Sigmoid colon (tissue), 6 donors: ENCODE measurements at regions not wholly inside any gene's neighbourhood (a gene's known extent, or its start where the extent isn't known, plus 50 kb on each side); places are given as distances from the start of the nearest gene placed in this dataset.
"Not testable (repeated sequence)": the region's sequence is repeated elsewhere in the genome, so short reads cannot be mapped to it uniquely, and the experiment has no call there.

Experiments used
- DNase-seq: peaks from one replicate; pipeline ENCODE4 v3.0.0-alpha.2; 2019
- H3K27ac ChIP-seq, 4 donors: fragments of 200-600 bp; sonication (generic); one replicate each; pipeline ENCODE4 v1.5.1; 2016 to 2019; ENCODE audit warnings: mild to moderate bottlenecking in 1 of 4
- H3K27me3 ChIP-seq, 3 donors: fragments of 200-600 bp; sonication (generic); one replicate each; pipeline ENCODE4 v1.5.1; 2019; ENCODE audit warnings: mild to moderate bottlenecking in 1 of 3
- H3K36me3 ChIP-seq, 4 donors: fragments of 200-600 bp; sonication (generic); one replicate each; pipeline ENCODE4 v1.5.1; 2016 to 2019
- H3K4me1 ChIP-seq, 4 donors: fragments of 200-600 bp; sonication (generic); one replicate each; pipeline ENCODE4 v1.5.1; 2017 to 2019
- H3K4me3 ChIP-seq, 4 donors: fragments of 200-600 bp; sonication (generic); one replicate each; pipeline ENCODE4 v1.5.1; 2017 to 2019; ENCODE audit warnings: mild to moderate bottlenecking in 2 of 4, moderate library complexity in 1 of 4
- H3K9me3 ChIP-seq, 4 donors: fragments of 200-600 bp in 3 of 4; sonication (generic) in 3 of 4; one replicate each; pipeline versions ENCODE4 v1.5.1 to v1.6.1; 2013 to 2019
- EP300 ChIP-seq, 4 donors: sonication (generic); formaldehyde crosslinking; IDR thresholded peaks; one replicate each; pipeline ENCODE4 v1.6.1; 2017; ENCODE audit warnings: antibody characterized with exemption in 4 of 4
- POLR2A ChIP-seq, 2 donors: fragments of 450-650 bp; IDR thresholded peaks; one replicate each; pipeline ENCODE4 v1.6.1; 2016; ENCODE audit warnings: antibody characterized with exemption in 2 of 2, mild to moderate bottlenecking in 2 of 2, moderate library complexity in 2 of 2
- POLR2AphosphoS5 ChIP-seq, 4 donors: sonication (generic); formaldehyde crosslinking; IDR thresholded peaks; one replicate each; pipeline ENCODE4 v1.6.1; 2017; ENCODE audit warnings: antibody characterized with exemption in 4 of 4
- WGBS, 2 donors: extraction: QIAGEN DNeasy Blood & Tissue Kit; methylation state at CpG; one replicate each; pipeline ENCODE4 v1.1.7; 2013; 5-methylcytosine and 5-hydroxymethylcytosine counted together
- intact Hi-C: fragments of 100-400 bp; cut with DNase I; formaldehyde crosslinking; loops from one replicate; pipeline ENCODE4 v1.15.1; 2023
- TF ChIP-seq, protein P1 (sequence below), 4 experiments: fragments of 450-650 bp in 3 of 4; fragments of 200-600 bp in 1 of 4; IDR thresholded peaks; one replicate each; pipeline ENCODE4 v1.5.1; 2016 to 2019; ENCODE audit warnings: antibody characterized with exemption in 4 of 4, mild to moderate bottlenecking in 3 of 4, moderate library complexity in 2 of 4
- donor health status: healthy with polysubstance abuse.
- donor health status: healthy.

DNA sequence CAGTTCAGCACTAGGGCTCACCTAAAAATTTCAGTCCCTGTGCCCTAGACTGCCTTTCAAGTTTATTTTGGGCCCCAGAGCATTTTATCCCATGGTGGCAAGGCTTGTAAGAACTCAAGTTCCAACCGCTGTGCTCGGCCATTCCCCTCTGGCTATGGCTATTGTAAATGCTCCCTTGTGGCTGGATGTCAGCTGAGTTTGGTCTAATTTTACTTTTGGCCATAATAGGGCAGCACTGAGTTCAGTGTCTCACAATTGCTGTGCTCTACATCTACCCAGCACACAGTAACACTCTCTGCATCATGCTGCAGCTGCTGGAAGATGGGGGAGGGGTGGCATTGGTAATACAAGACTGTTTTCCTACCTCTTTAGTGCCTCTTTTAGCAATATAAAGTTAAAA, 210.8 kb upstream of the IRS4 start:
- no peak for TF ChIP-seq POLR2A (IDR thresholded peaks at IDR 0.05)
- no peak for TF ChIP-seq EP300 (IDR thresholded peaks at IDR 0.05)
- TF ChIP-seq POLR2AphosphoS5 (IDR thresholded peaks at IDR 0.05), result no peak
- TF ChIP-seq, protein P1, sequence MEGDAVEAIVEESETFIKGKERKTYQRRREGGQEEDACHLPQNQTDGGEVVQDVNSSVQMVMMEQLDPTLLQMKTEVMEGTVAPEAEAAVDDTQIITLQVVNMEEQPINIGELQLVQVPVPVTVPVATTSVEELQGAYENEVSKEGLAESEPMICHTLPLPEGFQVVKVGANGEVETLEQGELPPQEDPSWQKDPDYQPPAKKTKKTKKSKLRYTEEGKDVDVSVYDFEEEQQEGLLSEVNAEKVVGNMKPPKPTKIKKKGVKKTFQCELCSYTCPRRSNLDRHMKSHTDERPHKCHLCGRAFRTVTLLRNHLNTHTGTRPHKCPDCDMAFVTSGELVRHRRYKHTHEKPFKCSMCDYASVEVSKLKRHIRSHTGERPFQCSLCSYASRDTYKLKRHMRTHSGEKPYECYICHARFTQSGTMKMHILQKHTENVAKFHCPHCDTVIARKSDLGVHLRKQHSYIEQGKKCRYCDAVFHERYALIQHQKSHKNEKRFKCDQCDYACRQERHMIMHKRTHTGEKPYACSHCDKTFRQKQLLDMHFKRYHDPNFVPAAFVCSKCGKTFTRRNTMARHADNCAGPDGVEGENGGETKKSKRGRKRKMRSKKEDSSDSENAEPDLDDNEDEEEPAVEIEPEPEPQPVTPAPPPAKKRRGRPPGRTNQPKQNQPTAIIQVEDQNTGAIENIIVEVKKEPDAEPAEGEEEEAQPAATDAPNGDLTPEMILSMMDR (IDR thresholded peaks at IDR 0.05), result no peak
- H3K27ac ChIP-seq, result no peak overlapping the region
- H3K4me3 ChIP-seq, result no peak overlapping the region
- DNase-seq, result no peak
- no peaks in the 10 kb centered on the region for H3K9me3 ChIP-seq
- intact Hi-C loops, result no loop called here
- H3K36me3 ChIP-seq, result no peaks in the 10 kb centered on the region
- no peaks in the 10 kb centered on the region for H3K4me1 ChIP-seq
- H3K27me3 ChIP-seq, result no peaks in the 10 kb centered on the region
- WGBS, 2 donors, result 88 to 95% methylated on average over 2 of the region's 2 CpGs

DNA sequence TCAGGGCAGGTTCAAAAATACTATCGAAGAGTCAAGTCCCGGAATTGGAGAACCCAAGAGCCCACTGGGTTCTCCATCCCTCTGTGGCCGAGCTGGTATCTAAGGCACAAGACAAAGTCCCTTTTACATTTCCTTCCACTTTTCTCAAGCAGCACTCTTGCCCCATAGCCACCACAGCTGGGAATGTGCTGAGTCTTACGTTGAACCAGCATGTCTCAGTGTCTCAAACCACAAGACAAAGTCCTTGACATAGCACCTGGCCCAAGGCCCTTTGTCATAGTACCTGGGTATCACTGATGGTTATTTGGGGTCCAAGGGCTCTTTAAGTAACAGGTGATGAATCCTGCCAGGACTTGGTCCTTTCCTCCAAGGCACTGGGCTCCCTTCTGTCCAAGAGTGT, 210.2 kb upstream of the IRS4 start:
- H3K36me3 ChIP-seq, result no peaks in the 10 kb centered on the region
- H3K4me1 ChIP-seq, result no peaks in the 10 kb centered on the region
- WGBS, 2 donors, result 85 to 90% methylated on average over 4 of the region's 4 CpGs
- H3K27ac ChIP-seq, result no peak overlapping the region
- no peak for TF ChIP-seq POLR2A (IDR thresholded peaks at IDR 0.05)
- no peak for TF ChIP-seq EP300 (IDR thresholded peaks at IDR 0.05)
- no peak for TF ChIP-seq POLR2AphosphoS5 (IDR thresholded peaks at IDR 0.05)
- TF ChIP-seq, protein P1 (IDR thresholded peaks at IDR 0.05), result no peak
- intact Hi-C loops, result no loop called here
- H3K9me3 ChIP-seq, result no peaks in the 10 kb centered on the region
- no peaks in the 10 kb centered on the region for H3K27me3 ChIP-seq
- H3K4me3 ChIP-seq, result no peak overlapping the region
- no peak for DNase-seq

GRCh38 chrX:108945883-108946523, 209.6 kb upstream of the IRS4 start:
- 67 to 81% methylated on average over 3 of the region's 3 CpGs for WGBS, 2 donors
- Histone ChIP-seq H3K4me1 (no peaks in the 10 kb centered on the region), H3K4me3 (no peak overlapping the region), H3K9me3 (no peaks in the 10 kb centered on the region), H3K27ac (no peak overlapping the region), H3K36me3 (no peaks in the 10 kb centered on the region), H3K27me3 (no peaks in the 10 kb centered on the region)
- no peak for DNase-seq
- TF ChIP-seq EP300 (IDR thresholded peaks at IDR 0.05), result no peak
- TF ChIP-seq, protein P1 (IDR thresholded peaks at IDR 0.05), result no peak
- no peak for TF ChIP-seq POLR2AphosphoS5 (IDR thresholded peaks at IDR 0.05)
- TF ChIP-seq POLR2A (IDR thresholded peaks at IDR 0.05), result no peak
- intact Hi-C loops, result no loop called here

DNA sequence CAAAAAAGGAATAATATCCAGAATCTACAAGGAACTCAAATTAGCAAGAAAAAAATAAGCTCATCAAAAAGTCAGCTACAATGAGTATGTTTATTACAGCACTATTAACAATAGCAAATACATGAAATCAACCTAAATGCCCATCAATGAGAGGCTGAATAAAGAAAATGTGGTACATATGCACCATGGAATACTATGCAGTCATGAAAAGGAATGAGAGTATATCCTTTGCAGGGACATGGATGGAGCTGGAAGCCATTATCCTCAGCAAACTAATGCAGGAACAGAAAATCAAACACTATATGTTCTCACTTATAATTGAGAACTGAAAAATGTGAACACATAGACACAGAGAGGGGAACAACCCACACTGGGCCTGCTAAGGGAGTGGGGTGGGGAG, 178.4 kb upstream of the IRS4 start:
- Histone ChIP-seq H3K4me3 (no peak overlapping the region), H3K4me1 (no peaks in the 10 kb centered on the region), H3K36me3 (no peaks in the 10 kb centered on the region), H3K27me3 (no peaks in the 10 kb centered on the region), H3K27ac (no peak overlapping the region), H3K9me3 (no peaks in the 10 kb centered on the region)
- intact Hi-C loops, result no loop called here
- no peak for DNase-seq
- TF ChIP-seq POLR2A (IDR thresholded peaks at IDR 0.05) (no peak), EP300 (IDR thresholded peaks at IDR 0.05) (no peak), POLR2AphosphoS5 (IDR thresholded peaks at IDR 0.05) (no peak)
- TF ChIP-seq, protein P1 (IDR thresholded peaks at IDR 0.05), result no peak

DNA sequence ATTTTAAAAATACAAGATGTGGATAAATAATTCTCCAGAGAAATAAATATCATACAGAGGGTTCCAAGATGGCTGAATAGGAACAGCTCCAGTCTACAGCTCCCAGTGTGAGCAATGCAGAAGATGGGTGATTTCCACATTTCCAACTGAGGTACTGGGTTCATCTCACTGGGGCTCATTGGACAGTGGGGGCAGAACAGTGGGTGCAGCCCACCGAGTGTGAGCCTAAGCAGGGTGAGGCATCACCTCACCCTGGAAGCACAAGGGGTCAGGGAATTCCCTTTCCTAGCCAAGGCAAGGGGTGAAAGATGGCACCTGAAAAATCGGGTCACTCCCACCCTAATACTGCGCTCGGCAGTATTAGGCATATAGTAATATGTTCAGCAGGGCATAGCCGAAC, 167.5 kb upstream of the IRS4 start:
- intact Hi-C loops, DNase-seq, H3K27me3 ChIP-seq, H3K9me3 ChIP-seq, H3K27ac ChIP-seq, H3K4me1 ChIP-seq, H3K36me3 ChIP-seq, H3K4me3 ChIP-seq: not testable (repeated sequence)
- 86 to 92% methylated on average over 5 of the region's 5 CpGs for WGBS, 2 donors
